ENCODE measurements at regions not wholly inside any gene's neighbourhood (a gene's known extent, or its start where the extent isn't known, plus 50 kb on each side); places are given as distances from the start of the nearest gene placed in this dataset.

GRCh38 chr7:120169996-120170783, 102.8 kb upstream of the KCND2 start:
- no peak for ATAC-seq
- TF ChIP-seq ZNF70 (CRISPR knock-in tag; IDR thresholded peaks at IDR 0.05): no peak
- no peak for TF ChIP-seq ZNF8 (CRISPR knock-in tag; IDR thresholded peaks at IDR 0.05)
- no peak for TF ChIP-seq RARB (CRISPR knock-in tag; IDR thresholded peaks at IDR 0.05)
- no peak for TF ChIP-seq CSRNP3 (CRISPR knock-in tag; IDR thresholded peaks at IDR 0.05)
- TF ChIP-seq CSDC2 (CRISPR knock-in tag; IDR thresholded peaks at IDR 0.05): no peak

- no peak for TF ChIP-seq GLIS3 (CRISPR knock-in tag; IDR thresholded peaks at IDR 0.05)
- TF ChIP-seq PPARA (CRISPR knock-in tag; IDR thresholded peaks at IDR 0.05; ENCODE audit: borderline replicate concordance): no peak
- no peak for TF ChIP-seq PATZ1 (CRISPR knock-in tag; IDR thresholded peaks at IDR 0.05; ENCODE audit: borderline replicate concordance)
- no peak for TF ChIP-seq POU6F1 (CRISPR knock-in tag; IDR thresholded peaks at IDR 0.05; ENCODE audit: borderline replicate concordance, low read depth)
- no peak for TF ChIP-seq ZC3H10 (CRISPR knock-in tag; IDR thresholded peaks at IDR 0.05)
- TF ChIP-seq ZFP30 (CRISPR knock-in tag; IDR thresholded peaks at IDR 0.05): no peak
- no peak for TF ChIP-seq RARB (CRISPR knock-in tag; IDR thresholded peaks at IDR 0.05)
- TF ChIP-seq TOX (CRISPR knock-in tag; IDR thresholded peaks at IDR 0.05; ENCODE audit: borderline replicate concordance): no peak
- TF ChIP-seq CSRNP3 (CRISPR knock-in tag; IDR thresholded peaks at IDR 0.05): no peak
- no peak for TF ChIP-seq CSDC2 (CRISPR knock-in tag; IDR thresholded peaks at IDR 0.05)
Measured at GRCh38 chr7:120170834-120171233, 102.1 kb upstream of the KCND2 start.

GRCh38 chr7:120171406-120171805, 101.6 kb upstream of the KCND2 start:
- ATAC-seq: no peak
- TF ChIP-seq CSDC2 (CRISPR knock-in tag; IDR thresholded peaks at IDR 0.05) (no peak), OSR1 (CRISPR knock-in tag; IDR thresholded peaks at IDR 0.05) (no peak), ARNTL (CRISPR knock-in tag; IDR thresholded peaks at IDR 0.05; ENCODE audit: borderline replicate concordance, low read depth) (no peak)

More at GRCh38 chr7:120170834-120171233, 102.1 kb upstream of the KCND2 start:
- no peak for ATAC-seq

- TF ChIP-seq ZNF565 (CRISPR knock-in tag; conservative IDR thresholded peaks at IDR 0.05; ENCODE audit: low read depth): no peak
- TF ChIP-seq BACH2 (CRISPR knock-in tag; IDR thresholded peaks at IDR 0.05; ENCODE audit: borderline replicate concordance): no peak
- no peak for TF ChIP-seq PATZ1 (CRISPR knock-in tag; IDR thresholded peaks at IDR 0.05; ENCODE audit: borderline replicate concordance)
- TF ChIP-seq ZNF8 (CRISPR knock-in tag; IDR thresholded peaks at IDR 0.05): no peak
- no peak for TF ChIP-seq ZFP30 (CRISPR knock-in tag; IDR thresholded peaks at IDR 0.05)
- TF ChIP-seq ZFP3 (CRISPR knock-in tag; IDR thresholded peaks at IDR 0.05): no peak
- TF ChIP-seq ZNF70 (CRISPR knock-in tag; IDR thresholded peaks at IDR 0.05): no peak
- TF ChIP-seq SNAI2 (CRISPR knock-in tag; IDR thresholded peaks at IDR 0.05): no peak
- no peak for TF ChIP-seq ZC3H10 (CRISPR knock-in tag; IDR thresholded peaks at IDR 0.05)
- no peak for TF ChIP-seq CSRNP3 (CRISPR knock-in tag; IDR thresholded peaks at IDR 0.05)
- TF ChIP-seq CSDC2 (CRISPR knock-in tag; IDR thresholded peaks at IDR 0.05): no peak
- no peak for TF ChIP-seq POU6F1 (CRISPR knock-in tag; IDR thresholded peaks at IDR 0.05; ENCODE audit: borderline replicate concordance, low read depth)
- no peak for TF ChIP-seq GLIS3 (CRISPR knock-in tag; IDR thresholded peaks at IDR 0.05)
- TF ChIP-seq ARNTL (CRISPR knock-in tag; IDR thresholded peaks at IDR 0.05; ENCODE audit: borderline replicate concordance, low read depth): no peak
- TF ChIP-seq RARB (CRISPR knock-in tag; IDR thresholded peaks at IDR 0.05): no peak
- TF ChIP-seq TCF4 (CRISPR knock-in tag; IDR thresholded peaks at IDR 0.05; ENCODE audit: borderline replicate concordance): no peak
- no peak for TF ChIP-seq OSR1 (CRISPR knock-in tag; IDR thresholded peaks at IDR 0.05)
- ATAC-seq: no peak
Measured at GRCh38 chr7:120180221-120180620, 92.8 kb upstream of the KCND2 start.

Data from SK-N-SH treated with all-trans-retinoic acid at 6 μM for 48 hours (cell line).